HG02852 (cell line): ENCODE measurements at regions not wholly inside any gene's neighbourhood (a gene's known extent, or its start where the extent isn't known, plus 50 kb on each side); places are given as distances from the start of the nearest gene placed in this dataset.

Source experiments
- ATAC-seq: cut with Tn5 transposase; IDR thresholded peaks from one replicate; pipeline ENCODE4 v1.9.1; 2021; ENCODE audit warnings: mild to moderate bottlenecking, moderate library complexity; ENCODE audit not compliant: unreplicated experiment

GRCh38 chr13:73970421-73971055 is 163.7 kb downstream of the KLF12 start:
- ATAC-seq, result no peak

DNA sequence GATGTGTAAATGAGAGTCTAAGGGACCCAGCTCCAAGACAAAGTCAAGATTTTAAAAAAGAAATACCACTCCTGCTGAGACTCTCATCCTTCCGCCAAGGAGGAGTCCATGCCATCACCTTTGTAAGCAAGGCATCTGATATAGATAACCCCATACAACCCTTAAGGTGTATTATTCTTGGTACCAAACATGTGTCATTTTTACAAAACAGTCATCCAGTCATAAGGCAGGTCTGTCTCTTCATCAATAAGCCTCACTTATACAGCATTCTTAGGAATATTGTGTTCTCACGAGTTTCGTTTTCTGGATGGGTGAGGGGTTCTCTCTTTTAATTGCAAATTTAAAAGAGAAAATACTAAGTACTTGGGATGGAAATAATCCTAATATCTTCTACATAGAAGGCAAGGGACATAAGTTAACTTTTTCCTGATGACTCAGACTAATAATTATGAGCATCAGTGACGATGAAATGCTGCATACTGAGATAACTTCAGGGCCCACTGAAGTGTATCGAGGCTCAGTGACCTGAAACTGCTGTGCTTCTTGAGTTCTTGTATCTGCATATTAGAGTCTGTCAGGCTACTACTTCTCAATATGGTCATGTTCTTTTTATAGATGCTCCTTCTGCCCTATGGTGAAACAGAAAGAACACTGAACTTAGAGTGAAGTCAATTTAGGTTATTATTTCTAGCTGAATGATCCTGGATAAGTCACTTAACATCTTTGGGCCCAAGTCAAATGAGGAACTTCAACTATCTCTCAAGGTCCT is 166.6 kb downstream of the KLF12 start:
- peak; percentile 99 for ATAC-seq

DNA sequence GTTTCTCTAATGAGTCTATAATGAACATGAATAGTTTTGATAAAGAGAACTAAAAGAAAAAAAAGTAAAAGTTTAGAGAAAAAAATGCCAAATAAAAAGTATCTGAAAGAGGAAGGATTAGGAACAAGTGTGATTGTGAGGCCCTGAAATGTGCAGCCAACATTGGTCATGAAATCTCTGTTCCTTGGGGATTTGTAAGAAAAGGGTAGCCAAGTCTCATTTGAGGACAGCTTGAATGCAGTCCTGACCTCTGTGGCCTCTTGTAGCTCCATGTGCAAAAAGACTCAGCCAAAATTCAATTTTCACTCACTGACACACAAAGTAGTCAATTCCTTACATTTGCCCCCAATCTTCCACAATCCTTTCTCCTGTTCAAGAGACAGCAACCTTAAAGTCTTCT is 167.9 kb downstream of the KLF12 start:
- ATAC-seq, result no peak

DNA sequence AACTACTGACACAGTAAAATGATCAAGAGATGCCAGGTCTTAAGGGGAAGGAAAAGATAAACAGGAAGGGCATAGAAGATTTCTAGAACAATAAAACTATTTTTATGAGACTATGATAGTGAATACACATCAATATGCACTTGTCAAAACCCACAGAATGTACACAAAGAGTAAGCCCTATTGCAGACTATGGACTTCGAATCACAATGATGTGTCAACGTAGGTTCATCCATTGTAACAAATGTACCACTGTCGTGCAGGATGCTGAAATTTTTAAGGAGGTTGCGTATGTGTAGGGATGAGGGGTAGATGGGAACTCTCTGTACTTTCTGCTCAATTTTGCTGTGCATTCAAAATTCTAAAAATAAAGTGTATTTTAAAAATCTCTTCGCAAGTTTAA is 171.9 kb downstream of the KLF12 start:
- no peak for ATAC-seq

DNA sequence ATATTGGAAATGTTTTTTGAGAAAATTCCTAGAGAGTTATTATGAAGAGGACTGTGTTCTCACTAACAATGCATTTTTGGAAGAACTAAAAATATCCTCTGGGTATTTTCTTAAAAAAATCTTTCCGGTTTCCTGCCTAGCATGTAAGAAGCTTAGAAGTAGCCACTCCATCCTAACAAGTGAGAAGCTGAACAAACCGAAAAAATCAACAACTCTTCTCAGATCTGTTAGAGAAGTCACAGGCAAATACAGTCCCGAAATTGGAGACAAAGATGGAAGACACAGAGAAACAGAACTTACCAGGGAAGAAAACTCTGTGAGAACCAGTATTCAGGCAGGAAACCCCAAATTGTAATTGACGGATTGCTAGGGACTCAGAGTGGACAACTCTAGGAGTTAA is 173.0 kb downstream of the KLF12 start:
- ATAC-seq, result no peak

- no peak for ATAC-seq
Observed at GRCh38 chr13:73960474-73960873, 173.7 kb downstream of the KLF12 start.

GRCh38 chr13:73958657-73959397 is 175.4 kb downstream of the KLF12 start:
- ATAC-seq, result no peak

DNA sequence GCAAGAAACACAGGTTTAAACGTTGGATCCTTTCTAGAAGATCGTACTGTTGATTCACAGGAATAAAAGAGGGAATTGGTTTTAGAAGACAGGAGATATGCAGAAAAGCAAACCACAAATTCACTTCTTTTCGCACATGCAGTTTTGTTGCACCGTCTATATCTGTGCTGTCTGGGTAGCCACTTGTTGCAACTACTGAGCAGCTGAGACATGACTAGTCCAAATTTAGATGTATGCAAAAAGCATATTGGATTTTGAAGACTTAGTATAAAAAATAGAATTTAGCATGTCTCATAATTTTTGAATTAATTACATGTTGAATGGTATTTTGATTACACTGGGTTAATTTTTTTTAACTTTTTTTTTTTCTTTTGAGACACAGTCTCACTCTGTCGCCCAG is 176.3 kb downstream of the KLF12 start:
- ATAC-seq, result no peak

- no peak for ATAC-seq
Observed at GRCh38 chr13:73956795-73957408, 177.3 kb downstream of the KLF12 start.

DNA sequence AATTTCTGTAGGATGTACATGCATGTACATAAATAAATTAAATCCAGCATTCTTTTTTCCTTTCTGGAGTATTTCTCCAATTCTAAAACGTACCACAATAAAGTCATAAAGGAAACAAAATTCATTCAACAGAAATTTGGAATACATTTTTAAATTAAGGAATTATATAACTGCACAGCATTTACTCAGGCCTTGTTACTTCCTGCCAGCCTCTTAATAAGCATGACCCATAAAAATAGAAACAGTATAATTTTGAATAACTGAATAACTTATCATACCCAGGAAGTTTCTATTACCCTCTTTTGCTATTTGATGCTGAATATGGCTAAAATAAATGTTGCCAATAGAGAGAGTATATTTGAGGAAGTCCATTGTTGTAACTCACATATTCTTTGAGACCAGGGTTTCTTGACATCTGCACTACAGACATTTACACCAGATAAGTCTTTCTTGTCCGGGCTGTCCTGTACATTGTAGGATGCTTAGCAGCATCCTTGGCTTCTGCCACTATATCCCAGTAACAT is 178.2 kb downstream of the KLF12 start:
- no peak for ATAC-seq

GRCh38 chr13:73954808-73955207 is 179.4 kb downstream of the KLF12 start:
- ATAC-seq, result peak; percentile 63

GRCh38 chr13:73952648-73953047 is 181.6 kb downstream of the KLF12 start:
- no peak for ATAC-seq

GRCh38 chr13:73948848-73949529 is 185.2 kb downstream of the KLF12 start:
- peak; percentile 45 for ATAC-seq

DNA sequence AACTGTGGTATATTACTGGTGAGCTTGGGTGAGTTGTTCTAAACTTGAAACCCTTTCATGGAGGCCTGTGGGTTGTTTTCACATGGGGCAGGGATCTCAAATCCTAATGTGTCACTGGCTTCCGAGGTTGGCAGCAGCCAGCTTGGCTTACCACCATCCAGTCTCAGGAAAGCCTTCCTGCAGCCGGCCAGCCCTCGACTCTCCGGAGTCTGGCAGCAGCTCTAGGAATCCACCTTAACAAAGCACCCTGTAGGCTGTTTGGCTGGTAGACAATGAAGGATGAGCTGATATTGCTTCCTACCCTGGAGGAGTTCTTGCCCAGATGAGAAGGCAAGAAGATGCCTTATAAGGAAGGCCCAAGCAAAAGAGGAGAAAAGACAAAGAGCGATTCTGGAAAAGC is 188.3 kb downstream of the KLF12 start:
- ATAC-seq, result no peak

DNA sequence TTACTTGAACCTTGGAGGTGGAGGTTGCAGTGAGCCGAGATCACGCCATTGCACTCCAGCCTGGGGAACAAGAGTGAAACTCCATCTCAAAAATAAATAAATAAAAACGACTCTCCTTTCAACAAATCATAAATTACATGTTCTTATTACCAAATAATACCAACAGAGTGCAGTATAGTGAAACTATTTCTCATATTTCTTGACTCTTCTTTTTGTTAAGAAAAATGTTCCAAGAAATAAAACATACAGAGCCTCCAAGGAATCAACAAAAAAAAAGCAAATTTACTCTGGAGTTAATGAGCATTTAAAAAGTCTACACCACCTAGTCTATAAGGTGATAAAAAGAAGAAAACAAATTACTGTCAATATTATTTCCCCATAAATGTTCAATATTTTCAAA is 188.8 kb downstream of the KLF12 start:
- no peak for ATAC-seq

DNA sequence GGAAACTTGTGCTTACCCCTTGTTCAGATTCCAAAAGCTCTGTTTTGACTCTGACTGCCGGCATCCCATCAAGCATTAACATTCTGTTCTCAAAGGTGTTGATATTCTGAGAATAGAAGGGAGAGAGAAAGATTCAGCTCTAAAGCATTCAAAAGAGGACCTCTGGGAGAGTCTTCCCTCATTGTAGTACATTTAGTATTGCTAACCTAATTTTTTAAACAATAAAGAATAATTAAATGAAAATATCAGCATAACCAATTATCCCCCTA is 190.3 kb downstream of the KLF12 start:
- no peak for ATAC-seq

DNA sequence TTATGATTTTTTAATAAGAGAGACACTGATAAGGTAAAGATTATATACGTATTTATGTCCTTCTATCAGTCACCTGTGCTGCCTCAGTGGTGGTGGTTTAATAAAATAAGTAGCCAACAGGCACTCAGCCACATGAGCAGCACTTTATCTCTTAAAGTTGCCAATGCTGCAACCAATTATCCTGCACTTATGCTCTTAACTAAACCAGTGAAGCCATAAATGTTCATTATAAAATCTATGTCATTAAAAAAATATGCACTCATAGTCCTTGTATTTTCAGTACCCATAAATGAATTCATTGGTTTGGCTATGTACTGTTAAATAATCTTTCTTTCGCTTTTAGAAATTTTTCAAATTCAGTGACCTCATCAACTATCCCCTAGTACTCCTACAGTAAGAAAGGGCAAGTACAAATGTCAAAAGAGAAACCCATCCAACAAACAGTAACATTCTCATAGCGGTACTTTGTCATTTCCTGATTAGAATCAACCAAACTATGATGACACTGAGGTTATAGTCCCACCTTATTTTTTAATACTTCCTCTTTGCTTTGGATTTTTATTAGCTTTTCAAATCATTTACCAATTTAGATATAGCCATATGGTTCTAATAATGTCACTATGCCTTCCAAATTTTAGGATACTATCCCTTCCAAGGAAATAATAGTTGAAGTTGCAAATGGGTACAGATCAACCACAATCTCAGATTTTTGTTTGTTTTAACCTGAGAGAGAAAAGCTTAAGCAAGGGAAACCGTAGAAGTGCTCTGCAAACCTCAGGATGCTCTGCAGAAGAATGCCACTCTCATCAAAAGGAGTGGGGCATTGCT is 190.9 kb downstream of the KLF12 start:
- ATAC-seq, result peak; percentile 92

GRCh38 chr13:73941752-73942151 is 192.5 kb downstream of the KLF12 start:
- no peak for ATAC-seq

- no peak for ATAC-seq
Observed at GRCh38 chr13:73940098-73940497, 194.1 kb downstream of the KLF12 start.

DNA sequence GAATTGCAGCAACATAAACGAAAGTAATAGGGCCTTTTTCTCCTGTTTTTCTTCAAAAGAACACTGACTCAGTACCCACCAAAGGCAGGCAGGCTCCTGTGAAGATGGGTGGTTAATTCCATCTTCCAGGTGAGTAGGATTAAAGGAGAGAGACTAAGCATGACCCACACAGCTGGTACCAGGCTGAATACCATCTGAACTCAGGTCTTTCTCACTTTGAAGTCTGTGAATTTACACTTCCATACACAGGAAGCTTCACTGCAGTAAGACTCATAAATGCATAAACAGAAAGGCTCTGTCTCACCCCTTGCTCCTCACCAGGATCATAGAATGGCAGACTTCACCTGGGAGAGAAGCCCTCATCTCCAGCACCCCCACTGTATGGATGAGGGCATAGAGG is 194.6 kb downstream of the KLF12 start:
- ATAC-seq, result no peak
